ENCODE measurements at regions not wholly inside any gene's neighbourhood (a gene's known extent, or its start where the extent isn't known, plus 50 kb on each side); places are given as distances from the start of the nearest gene placed in this dataset.
A peak's percentile ranks its signal among the peaks of the same experiment; 100 is the strongest.

DNA sequence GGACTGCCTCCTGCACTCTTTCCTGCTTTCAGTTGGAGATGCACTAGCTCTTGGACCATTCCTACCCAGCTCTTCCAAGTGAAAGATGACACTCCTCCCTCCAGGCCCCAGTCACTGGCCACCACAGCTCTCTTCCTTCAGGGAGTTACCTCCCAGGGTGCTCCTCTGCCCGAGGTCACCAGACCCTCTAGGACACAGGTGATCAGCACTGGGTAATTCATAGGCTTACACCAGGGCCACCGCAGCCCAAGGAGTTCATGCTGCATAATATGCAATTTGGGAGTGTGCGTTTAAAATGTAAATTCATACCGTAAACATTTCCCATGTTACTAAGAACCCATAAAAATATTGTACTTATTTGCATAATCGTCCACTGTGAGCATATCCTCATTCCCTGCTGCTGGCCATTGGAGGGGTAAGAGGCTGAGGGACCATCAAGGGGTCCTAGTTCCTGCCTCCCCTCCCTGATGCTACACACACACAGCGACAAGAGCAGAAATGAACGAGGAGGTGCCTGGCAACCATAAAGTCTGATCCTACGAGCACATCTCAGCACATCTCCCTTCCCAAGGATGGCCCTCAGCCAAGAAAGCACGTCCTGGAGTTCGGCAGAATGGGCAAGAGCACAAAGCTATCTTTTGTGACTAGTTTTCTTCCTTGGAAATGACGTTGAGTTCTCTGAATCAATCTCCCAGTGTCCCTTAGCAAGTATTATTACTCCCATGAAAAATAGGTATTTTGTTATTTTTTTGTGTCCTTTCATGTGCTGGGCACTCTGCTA is 222.9 kb upstream of the RAB4A start:
- DNase-seq (ENCODE audit: low read depth in 1 of 2, low spot score in 1 of 2): no peak

DNA sequence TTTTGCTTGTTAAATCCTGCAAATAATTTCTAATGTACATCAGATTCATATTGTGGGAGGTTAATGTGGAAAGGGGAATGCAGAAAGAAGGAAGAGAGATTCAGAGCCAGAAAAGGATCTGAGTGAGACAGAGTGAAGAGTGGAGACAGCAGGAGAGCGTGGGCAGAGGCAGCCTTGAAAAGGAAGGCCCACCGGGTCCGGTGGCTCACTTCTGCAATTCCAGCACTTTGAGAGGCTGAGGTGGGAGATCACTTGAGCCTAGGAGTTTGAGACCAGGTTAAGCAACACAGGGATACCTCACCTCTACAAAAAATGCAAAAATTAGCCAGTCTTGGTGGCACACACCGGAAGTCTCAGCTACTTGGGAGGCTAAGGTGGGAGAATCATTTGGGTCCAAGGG is 222.0 kb upstream of the RAB4A start:
- no peak for DNase-seq (ENCODE audit: low read depth in 1 of 2, low spot score in 1 of 2)

DNA sequence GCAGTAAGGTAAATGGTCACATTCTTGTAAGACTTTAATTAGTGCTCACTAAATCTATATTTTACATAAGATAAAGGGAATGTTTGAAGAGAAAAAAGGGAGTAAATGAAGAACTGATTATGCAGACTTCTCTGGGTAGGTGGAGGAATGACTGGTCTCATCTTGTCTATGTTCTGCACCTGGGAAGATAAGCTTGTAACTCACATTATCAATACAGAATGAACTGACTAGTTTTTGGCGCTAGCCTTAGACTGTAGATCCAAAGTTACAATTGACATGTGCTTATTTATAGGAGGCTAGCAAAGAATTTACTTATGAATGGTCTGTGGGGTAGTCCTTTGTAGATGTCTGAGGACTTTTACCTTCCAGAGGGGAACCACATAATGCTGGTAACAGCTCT is 214.9 kb upstream of the RAB4A start:
- no peak for DNase-seq (ENCODE audit: low read depth in 1 of 2, low spot score in 1 of 2)

DNA sequence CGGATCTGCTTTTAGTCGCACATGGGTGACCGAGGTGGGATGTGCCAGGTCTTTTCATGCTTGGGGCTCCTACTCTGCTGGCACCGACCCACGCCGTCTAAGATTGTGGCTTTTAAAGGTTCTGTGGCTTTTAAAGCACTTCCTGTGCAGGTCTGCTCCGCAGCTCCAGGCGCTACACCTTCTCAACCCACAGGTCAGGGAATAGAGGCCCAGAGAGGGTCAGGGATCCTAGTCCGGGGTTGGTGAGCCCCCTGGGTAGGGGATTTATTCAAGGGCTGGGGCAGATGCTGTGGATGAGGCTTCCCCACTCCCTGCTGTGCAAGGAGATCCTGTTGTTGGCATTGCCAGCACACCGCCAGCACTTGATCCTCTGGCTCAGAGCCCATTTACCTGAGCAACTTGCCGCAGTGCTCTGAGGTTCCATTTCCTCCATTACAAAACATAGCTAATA is 212.8 kb upstream of the RAB4A start:
- DNase-seq (ENCODE audit: low read depth in 1 of 2, low spot score in 1 of 2): peak in 1 of 2 donors; percentile 27

DNA sequence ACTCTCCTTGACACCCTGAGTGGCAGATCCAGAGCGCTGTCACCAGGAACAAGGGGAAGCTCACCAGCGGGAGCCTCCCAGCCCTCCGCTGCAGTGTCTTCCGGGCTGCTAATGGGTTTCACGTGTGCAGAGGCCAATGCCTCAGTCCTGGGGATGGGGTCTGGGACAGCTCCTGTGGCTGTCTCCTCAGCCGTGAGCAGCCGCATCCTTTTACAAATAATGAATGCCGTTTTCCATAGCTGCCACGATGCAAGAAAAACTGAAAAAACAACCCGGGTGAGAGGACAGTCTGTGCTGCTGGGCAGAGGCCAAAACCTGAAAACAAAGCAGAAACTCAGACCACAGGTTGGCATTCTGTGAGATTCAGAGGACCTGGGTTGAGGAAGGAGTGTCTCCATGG is 212.2 kb upstream of the RAB4A start:
- DNase-seq (ENCODE audit: low read depth in 1 of 2, low spot score in 1 of 2): no peak

DNA sequence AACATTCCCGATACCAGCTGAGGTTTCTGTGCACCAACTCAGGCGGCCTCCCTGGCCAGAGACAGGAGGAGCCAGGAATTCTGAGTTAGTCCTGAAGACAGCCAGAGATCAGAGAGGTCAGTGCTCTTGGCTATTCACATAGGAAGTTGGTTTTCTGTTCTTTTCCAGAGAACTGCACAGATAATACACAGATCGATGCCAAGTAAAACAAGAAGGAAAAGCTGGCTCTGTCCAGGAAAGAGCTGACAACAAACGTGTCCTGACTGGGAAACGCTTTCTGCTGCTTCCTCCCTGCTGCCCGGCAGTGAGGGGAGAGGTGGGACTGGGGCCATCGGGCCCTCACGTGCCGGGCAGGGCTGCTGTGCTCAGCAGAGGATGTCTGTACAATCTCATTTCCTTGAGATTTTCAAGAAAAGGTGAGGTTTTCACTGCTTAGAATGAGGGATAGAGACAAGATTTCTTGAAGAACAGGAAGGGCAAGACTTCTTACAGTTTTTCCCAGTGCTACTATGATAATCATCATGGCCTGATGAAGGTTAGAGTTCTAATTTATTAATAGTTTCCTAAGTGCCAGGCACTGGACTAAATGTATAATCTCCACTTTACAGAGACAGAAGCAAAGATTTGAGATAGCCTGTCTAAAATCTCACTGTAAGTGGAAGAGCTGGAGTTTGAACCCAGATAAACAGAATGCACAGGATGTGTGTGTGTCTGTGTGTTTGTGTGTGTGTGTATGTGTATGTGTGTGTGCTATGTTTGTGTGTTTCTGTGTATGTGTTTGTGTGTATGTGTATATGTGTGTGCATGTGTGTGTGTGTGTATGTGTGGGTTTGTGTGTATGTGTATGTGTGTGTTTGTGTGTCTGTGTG is 211.0 kb upstream of the RAB4A start:
- no peak for DNase-seq (ENCODE audit: low read depth in 1 of 2, low spot score in 1 of 2)

DNA sequence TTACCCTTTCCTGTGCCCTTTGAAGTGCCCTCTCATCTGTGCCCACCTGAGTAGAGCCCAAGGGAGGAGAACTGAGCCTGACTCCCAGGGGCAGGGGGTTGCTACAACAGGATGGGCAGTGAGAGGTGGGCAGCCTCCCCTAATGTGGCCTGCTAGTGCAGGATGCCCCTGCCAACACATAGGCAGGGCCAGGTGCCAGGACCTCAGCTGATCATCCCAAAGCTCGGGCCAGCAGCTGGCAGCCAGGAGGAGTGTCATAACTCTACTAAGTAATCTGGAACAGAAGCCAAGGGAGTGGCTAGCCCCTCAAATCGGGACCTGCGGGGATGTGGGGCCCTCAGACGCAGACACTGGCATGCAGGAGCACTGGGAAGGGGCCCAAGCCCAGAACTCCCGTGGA is 208.8 kb upstream of the RAB4A start:
- no peak for DNase-seq (ENCODE audit: low read depth in 1 of 2, low spot score in 1 of 2)

DNA sequence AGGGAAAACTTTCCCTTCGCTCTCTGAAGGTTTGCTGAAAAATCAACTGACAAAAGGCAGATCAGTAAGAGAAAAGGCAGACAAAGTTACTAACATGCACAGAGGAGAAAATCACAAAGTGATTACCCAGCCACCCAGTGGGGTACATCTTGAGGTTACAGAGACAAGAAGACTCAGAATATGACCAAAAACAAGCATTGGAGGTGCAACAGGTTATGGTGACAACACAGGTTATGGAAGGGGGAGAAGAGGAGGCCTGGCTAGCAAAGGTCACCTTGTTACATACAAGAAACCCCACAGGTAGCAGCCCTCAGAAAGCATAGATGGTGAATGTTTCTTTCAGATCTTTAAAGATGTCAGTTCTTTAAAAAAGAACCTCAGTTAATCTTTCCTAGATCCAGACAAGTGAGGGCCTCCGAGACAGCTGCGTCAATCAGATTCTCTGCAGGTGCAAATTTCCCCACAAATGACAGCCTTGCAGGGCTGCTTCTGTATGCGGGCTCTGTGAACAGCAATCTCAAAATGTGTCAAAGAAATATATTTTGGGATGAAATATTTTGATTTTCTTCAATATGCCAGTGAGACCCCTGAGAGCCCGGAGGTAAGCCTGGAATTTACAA is 207.6 kb upstream of the RAB4A start:
- no peak for DNase-seq (ENCODE audit: low read depth in 1 of 2, low spot score in 1 of 2)

DNA sequence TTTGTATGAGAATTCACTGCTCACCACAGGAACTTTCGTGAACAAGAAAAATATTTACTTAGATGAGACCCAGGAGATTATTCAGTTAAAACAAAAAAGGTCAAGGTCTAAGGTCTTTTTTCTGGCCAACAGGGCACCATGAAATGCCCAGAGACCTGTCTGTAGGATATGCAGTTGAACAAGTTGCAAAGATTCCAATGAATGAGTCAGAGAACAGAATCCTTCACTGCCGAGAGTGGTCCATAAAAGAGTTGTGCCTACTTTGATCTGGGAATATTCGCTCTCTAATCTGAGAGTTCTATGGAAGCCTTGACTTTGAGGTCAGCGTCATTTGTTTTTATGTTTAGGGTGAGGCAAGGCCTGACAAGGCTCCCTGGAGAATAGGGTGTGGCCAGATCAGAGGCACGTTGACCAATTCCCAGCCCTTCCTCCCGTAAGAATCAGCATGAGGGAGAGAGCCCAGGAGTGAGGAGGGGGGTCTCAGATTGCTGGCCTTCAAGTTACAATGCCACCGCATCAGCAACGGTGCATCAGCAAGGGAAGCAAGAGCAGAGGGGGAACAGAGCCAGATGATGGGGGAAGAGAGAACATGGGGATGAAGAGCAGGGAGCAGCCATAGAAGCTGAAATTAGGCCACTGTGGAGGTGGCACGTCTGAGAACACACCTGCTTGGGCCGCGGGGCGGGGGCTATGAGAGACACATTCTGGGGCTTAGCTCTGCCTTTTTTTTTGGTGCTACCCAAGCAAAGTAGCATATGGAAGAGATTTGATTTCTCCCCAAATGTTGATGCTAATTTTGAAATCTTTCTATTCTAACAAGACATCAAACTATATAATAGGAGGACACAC is 206.4 kb upstream of the RAB4A start:
- DNase-seq (ENCODE audit: low read depth in 1 of 2, low spot score in 1 of 2): no peak

DNA sequence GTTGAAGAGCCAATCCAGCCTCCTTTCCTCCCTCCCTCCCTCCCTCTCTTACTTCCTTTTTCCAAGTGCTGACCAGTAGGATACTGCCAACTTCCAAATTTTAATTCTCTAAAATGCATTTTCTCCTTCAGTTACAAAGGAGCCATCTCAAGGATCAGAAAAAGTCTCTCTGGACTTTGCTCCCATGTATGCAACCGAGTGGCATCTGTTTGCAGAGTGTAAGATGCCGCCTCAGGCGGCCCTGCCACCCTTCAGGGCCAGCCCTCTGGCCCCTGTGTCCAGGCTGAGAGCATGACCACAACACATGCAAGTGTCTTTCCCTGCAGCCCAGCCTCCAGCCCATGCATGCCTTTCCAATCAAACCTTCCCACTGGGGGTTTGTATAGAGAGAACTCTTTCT is 205.3 kb upstream of the RAB4A start:
- no peak for DNase-seq (ENCODE audit: low read depth in 1 of 2, low spot score in 1 of 2)

DNA sequence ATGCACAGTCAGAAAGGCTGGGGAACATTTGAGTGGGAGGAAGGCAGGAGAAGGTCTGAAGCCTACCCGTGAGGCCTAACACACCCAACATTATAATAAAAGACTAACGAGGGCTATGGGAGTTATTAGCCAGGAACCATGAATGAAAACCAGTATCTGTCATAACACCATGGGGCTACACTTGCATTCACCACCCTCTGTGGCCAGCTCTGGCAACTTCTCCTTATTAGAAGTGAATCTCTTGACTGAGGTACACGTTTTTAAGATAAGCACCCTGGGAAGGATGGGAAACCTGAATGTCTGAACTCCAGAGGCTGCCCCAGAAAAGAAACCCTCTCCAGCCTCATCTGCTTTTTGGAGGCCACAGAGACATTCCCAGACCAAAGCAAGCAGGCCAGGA is 204.3 kb upstream of the RAB4A start:
- no peak for DNase-seq (ENCODE audit: low read depth in 1 of 2, low spot score in 1 of 2)

DNA sequence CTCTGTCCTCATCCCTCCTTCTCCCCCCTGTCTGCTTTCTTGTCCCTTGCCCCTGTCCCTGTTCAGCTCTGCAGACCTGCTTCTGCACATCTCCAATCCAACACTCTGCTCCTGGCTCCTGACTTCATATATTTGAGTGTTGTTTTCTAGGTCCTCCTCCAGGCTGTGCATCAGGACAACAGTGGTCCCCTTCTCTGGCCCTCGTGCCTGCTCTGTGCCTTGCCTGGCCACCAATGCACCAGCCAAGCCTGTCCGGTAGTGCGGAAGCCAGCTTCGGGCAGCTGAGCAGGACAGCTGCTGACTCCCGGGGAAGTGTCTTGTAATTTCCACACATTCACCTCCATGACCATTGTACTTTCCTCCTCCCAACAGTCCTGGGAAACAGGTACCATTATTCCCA is 203.4 kb upstream of the RAB4A start:
- no peak for DNase-seq (ENCODE audit: low read depth in 1 of 2, low spot score in 1 of 2)

DNA sequence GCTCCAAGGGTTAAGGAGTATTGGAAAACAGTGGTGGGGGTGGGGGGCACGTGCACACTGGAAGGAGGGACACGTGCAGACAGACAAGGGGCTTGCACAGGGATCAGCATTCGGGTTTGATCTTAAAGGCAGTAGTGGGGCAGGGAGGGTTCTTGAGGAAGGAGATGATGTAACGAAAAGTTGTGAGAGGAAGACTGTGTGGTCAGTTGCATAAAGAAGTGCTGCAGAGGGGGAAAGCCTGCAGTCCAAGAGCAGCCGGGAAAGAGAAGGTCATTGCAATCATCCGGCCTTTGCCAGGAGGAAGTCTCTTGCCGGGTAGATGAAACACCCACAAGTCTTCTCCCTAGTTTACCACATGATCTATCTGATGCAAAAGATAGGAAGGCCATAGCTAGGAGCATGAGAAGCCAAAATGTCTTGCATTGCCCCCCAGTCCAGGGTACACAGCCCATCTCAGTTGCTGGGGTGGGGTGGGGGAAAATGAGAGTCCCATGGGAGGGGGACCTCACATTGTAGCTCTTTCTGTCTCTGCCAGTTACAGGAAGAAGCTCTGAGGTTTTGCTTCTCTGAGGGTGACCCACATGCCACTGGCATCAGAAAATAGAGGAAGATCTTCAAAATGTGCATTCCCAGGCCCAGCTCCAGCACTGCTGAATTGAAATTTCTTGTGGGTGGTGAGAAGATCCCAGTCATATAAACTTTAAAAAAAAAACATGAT is 202.5 kb upstream of the RAB4A start:
- no peak for DNase-seq (ENCODE audit: low read depth in 1 of 2, low spot score in 1 of 2)

DNA sequence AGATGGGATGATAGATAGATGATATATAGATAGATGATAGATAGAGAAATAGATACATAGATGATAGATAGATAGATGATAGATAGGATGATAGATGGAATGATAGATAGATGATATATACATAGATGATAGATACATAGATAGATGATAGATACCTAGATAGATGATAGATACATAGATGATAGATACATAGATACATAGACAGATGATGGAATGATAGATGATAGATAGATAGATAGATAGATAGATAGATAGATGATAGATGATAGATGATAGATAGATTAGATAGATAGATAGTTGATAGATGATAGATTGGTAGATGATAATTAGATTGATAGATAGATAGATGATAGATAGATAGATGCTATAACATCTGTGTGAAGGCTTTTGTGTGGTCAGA is 201.7 kb upstream of the RAB4A start:
- DNase-seq (ENCODE audit: low read depth in 1 of 2, low spot score in 1 of 2): no peak

DNA sequence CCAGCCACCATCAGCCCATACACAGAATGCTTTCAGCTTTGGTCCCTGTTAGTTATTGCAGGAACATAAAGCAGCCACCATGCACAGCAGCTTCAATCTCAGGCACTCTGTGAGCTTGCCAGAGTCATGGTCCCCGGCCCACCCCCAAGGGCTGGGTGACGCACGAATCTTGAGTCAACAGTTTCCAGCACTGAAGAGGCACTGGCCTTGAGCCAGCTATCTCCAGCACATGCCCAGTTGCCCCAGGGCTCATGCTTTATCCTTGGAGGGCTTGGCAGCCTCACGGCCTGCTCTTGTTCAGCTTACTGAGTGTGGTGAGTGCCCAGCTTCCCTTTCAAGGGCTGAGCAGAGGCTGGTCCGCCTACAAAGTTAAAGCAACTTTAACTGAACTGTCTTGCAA is 200.7 kb upstream of the RAB4A start:
- DNase-seq (ENCODE audit: low read depth in 1 of 2, low spot score in 1 of 2): no peak

DNA sequence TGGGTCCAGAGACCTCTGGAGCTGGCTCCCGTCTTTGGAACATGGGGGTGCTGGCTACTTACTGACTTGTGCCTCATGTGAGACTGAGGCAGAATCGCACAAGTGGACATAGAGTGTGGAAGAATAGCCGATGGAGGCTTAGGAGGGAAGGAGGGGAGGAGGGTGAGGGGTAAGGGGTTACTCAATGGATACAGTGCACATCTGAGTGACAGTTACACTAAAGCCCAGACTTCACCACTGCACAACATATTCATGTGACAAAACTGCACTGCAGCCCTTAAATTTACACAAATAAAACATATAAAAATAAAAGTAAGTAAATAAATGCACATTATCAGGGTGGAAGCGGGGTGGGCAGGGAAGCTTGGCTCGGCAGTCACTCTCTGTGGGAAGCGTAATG is 197.7 kb upstream of the RAB4A start:
- DNase-seq (ENCODE audit: low read depth in 1 of 2, low spot score in 1 of 2): no peak

DNA sequence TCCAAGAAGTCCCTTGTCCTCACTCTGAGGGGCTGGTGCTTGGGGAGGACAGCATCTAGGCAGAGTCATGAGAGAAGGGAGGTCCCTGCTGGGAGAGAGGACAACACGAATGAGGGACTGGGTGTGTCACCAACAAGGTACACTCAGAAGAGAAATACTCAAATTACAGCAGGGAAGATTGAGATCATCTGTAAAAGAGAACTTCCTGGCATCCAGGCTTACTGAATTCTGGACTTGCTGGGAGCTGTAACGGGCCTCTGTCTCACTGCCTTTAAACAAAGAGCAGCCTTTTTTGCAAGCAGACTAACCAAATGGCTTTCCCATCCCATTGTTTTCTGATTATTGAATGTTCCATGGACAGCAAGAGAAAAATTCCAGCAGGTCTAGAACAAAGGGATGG is 195.7 kb upstream of the RAB4A start:
- DNase-seq (ENCODE audit: low read depth in 1 of 2, low spot score in 1 of 2): no peak

DNA sequence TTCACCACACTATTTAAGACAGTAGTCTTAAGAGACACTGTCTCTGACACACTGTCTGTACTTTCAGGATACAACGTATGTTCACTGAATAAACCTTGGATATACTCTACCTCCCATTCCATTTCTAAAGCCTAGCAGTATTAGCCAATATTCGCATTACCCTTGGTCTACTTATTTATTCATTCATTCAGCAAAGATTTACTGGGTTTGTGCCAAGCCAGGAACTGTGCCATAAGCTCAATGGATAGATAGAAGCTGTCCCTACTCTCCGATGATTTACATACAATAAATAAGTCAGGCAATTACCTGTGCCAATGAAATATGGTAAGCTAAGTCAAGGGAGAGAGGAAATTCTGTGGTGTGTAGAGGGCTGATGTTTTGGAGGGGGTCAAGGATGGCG is 195.2 kb upstream of the RAB4A start:
- DNase-seq (ENCODE audit: low read depth in 1 of 2, low spot score in 1 of 2): no peak

DNA sequence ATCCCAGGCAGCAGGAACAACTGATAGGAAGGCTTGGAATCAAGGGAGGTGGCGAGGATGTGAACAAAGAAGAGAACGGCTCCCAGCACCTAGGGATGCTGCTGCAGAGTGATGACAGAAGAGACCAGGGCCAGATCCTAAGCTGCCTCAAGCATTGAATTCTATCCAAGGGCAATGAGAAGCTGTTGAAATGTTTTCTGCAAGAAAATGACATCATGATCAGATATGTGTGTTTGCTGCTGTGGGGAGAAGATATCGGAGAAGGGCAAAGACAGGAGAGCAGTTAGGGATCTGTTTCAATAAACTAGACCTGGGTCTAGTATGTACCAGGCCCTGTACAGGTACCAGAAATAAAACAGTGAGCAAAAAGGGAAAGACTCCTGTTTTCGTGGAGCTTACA is 194.7 kb upstream of the RAB4A start:
- no peak for DNase-seq (ENCODE audit: low read depth in 1 of 2, low spot score in 1 of 2)

DNA sequence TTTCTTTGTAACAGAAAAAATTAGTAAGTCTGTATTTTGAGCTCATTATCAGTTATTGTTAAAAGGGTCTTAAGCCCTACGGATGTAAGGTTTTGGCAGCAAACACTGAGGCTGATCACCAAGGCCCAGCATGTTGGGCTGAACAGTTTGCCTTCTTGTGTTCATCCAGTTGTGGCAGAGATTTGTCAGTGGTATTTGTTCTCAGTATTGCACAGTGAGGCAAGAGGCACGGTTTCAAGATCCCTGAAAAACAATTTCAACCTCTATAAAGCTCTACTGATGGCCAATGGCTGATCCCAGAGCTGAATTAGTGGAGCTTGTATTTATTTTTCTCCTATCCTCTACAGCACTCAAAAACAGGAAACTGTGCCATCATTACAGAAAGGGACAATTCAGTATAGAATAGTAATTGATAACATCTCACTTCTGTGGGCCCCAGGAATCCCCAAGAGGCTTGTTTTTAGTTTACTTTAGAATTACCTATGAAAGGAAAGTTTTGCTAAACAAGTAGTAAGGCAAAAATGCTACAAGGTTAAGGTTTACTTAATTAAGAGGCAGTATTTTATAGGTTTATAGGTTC is 191.8 kb upstream of the RAB4A start:
- DNase-seq (ENCODE audit: low read depth in 1 of 2, low spot score in 1 of 2): no peak
